Small intestine (tissue), 7 donors: ENCODE measurements at regions not wholly inside any gene's neighbourhood (a gene's known extent, or its start where the extent isn't known, plus 50 kb on each side); places are given as distances from the start of the nearest gene placed in this dataset.

Experiments
- DNase-seq, 2 donors: peaks; one replicate each; pipeline versions ENCODE4 v3.0.0 to v3.0.0-alpha.2; 2013
- FAIRE-seq: peaks from 2 replicates; lab custom pipeline; 2012; peaks lifted over from hg19 to GRCh38; lab: Jason Lieb, UNC
- H3K27ac ChIP-seq, 3 donors: one replicate each; pipeline ENCODE4 v1.5.1; 2013; ENCODE audit warnings: low read length in 2 of 3, mild to moderate bottlenecking in 2 of 3, control low read depth in 1 of 3, inconsistent platforms in 1 of 3, low read depth in 1 of 3, moderate library complexity in 1 of 3
- H3K27me3 ChIP-seq, 3 donors: one replicate each; pipeline ENCODE4 v1.6.1; 2013; ENCODE audit warnings: low read length in 3 of 3, inconsistent platforms in 1 of 3; ENCODE audit not compliant: control insufficient read depth in 3 of 3, insufficient read depth in 3 of 3
- H3K36me3 ChIP-seq, 3 donors: one replicate each; pipeline ENCODE4 v1.6.1; 2013; ENCODE audit warnings: low read length in 3 of 3, inconsistent platforms in 1 of 3, low read depth in 1 of 3, mild to moderate bottlenecking in 1 of 3, moderate library complexity in 1 of 3; ENCODE audit not compliant: control insufficient read depth in 3 of 3, insufficient read depth in 2 of 3
- H3K4me1 ChIP-seq, 3 donors: one replicate each; pipeline ENCODE4 v1.6.1; 2013; ENCODE audit warnings: low read length in 2 of 3, inconsistent platforms in 1 of 3, low read depth in 1 of 3, mild to moderate bottlenecking in 1 of 3, moderate library complexity in 1 of 3; ENCODE audit not compliant: control insufficient read depth in 3 of 3, insufficient read depth in 2 of 3
- H3K4me3 ChIP-seq, 3 donors: one replicate each; pipeline ENCODE4 v1.5.1; 2013; ENCODE audit warnings: low read length in 3 of 3, control low read depth in 1 of 3, inconsistent platforms in 1 of 3, low read depth in 1 of 3, mild to moderate bottlenecking in 1 of 3, moderate library complexity in 1 of 3
- H3K9me3 ChIP-seq, 2 donors: one replicate each; pipeline ENCODE4 v1.6.1; 2013; ENCODE audit warnings: low read depth in 1 of 2, low read length in 1 of 2; ENCODE audit not compliant: control insufficient read depth in 2 of 2, insufficient read depth in 1 of 2
- WGBS, 3 donors: extraction: QIAGEN DNeasy Blood & Tissue Kit; methylation state at CpG; one replicate each; pipeline ENCODE4 v1.1.7; 2013; 5-methylcytosine and 5-hydroxymethylcytosine counted together
- donor health status: healthy with polysubstance abuse.
- donor health status: control.
- donor health status: control.
- donor health status: Bipolar disorder and iron deficiency.
- donor health status: healthy.

DNA sequence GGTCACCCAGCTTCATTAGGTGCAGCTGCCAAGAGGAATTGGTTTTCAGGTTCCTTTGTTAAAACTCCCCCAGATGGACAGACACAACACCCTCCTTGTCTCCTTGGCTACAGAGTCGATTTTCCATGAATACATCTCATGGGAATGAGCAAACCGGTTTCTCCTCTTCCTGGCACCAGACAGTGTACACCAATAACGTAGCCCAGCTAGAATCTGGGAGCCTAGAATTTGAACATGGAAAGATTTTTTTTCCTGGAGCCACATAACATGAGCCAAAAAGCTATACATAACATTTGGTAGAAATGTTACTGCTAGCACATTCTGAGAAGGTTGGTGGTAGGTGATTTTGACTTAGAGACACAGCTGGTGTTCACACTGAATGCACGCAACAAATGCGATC is 62.9 kb upstream of the SLC34A2 start:
- FAIRE-seq: no peak

More for the DNA sequence above, 62.9 kb upstream of the SLC34A2 start:
- no peaks in the 10 kb centered on the region for H3K4me1 ChIP-seq
- no peaks in the 10 kb centered on the region for H3K36me3 ChIP-seq
- no peak overlapping the region for H3K27ac ChIP-seq
- peaks cover 0 to 3% (median 0%) of the 10 kb centered on the region in 3 donors for H3K27me3 ChIP-seq
- H3K9me3 ChIP-seq: peaks cover 0 to 12% of the 10 kb centered on the region in 2 donors
- no peak for DNase-seq
- H3K4me3 ChIP-seq: no peak overlapping the region
- WGBS, 3 donors: 71 to 82% (median 79%) methylated on average over 5 of the region's 5 CpGs
